ENCODE measurements at regions not wholly inside any gene's neighbourhood (a gene's known extent, or its start where the extent isn't known, plus 50 kb on each side); places are given as distances from the start of the nearest gene placed in this dataset.

DNA sequence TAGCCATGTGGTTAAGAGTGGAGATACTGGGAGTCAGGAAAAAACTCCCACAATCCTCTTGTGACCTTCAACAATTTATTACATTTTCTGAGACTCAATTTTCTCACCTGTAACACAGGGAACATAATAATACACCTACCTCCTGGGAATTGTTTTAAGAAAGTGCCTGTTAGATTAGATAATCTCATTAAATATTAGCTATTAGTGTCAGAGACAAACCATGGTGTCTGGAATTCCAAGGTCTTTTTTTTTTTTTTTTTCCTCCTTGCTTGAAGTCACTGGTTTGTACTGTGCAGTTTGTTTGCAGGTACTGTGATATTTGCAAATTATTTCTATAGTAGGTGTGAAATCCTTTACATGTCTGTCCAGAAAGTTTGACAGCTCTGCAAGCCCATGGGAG, 806.1 kb downstream of the DNAJB9 start:
- H3K4me3 Mint-ChIP-seq: no peak overlapping the region
- H3K4me1 Mint-ChIP-seq (ENCODE audit: low read depth): no peaks in the 10 kb centered on the region
- no peak for TF ChIP-seq CTCF (IDR thresholded peaks at IDR 0.05)
- ATAC-seq: no peak
- ChIA-PET CTCF (no interaction called here), POLR2A (no interaction called here)
- no peak overlapping the region for H3K27ac Mint-ChIP-seq
- no peaks in the 10 kb centered on the region for H3K27me3 Mint-ChIP-seq
- intact Hi-C loops (cut with micrococcal nuclease): no loop called here
- no peak for DNase-seq
- H3K9me3 Mint-ChIP-seq: peaks cover 1% of the 10 kb centered on the region
- H3K36me3 Mint-ChIP-seq (ENCODE audit: low read depth): no peaks in the 10 kb centered on the region

- DNase-seq (no peak), ATAC-seq (no peak)
- ChIA-PET POLR2A (no interaction called here), CTCF (no interaction called here)
- Mint-ChIP-seq H3K4me1 (ENCODE audit: low read depth) (no peaks in the 10 kb centered on the region), H3K27me3 (no peaks in the 10 kb centered on the region), H3K9me3 (peaks cover 1% of the 10 kb centered on the region), H3K4me3 (no peak overlapping the region), H3K27ac (no peak overlapping the region), H3K36me3 (ENCODE audit: low read depth) (no peaks in the 10 kb centered on the region)
- intact Hi-C loops (cut with micrococcal nuclease): no loop called here
- TF ChIP-seq CTCF (IDR thresholded peaks at IDR 0.05): no peak
Measured at GRCh38 chr7:109376576-109376975, 806.9 kb downstream of the DNAJB9 start.

- Mint-ChIP-seq H3K27me3 (no peaks in the 10 kb centered on the region), H3K36me3 (ENCODE audit: low read depth) (no peaks in the 10 kb centered on the region), H3K4me3 (no peak overlapping the region), H3K9me3 (peaks cover 1% of the 10 kb centered on the region), H3K4me1 (ENCODE audit: low read depth) (no peaks in the 10 kb centered on the region), H3K27ac (no peak overlapping the region)
- POLR2A ChIA-PET: no interaction called here
- no peak for ATAC-seq
- CTCF ChIA-PET: no interaction called here
- no peak for DNase-seq
- no peak for TF ChIP-seq CTCF (IDR thresholded peaks at IDR 0.05)
- intact Hi-C loops (cut with micrococcal nuclease): no loop called here
Measured at GRCh38 chr7:109377076-109377884, 807.6 kb downstream of the DNAJB9 start.

DNA sequence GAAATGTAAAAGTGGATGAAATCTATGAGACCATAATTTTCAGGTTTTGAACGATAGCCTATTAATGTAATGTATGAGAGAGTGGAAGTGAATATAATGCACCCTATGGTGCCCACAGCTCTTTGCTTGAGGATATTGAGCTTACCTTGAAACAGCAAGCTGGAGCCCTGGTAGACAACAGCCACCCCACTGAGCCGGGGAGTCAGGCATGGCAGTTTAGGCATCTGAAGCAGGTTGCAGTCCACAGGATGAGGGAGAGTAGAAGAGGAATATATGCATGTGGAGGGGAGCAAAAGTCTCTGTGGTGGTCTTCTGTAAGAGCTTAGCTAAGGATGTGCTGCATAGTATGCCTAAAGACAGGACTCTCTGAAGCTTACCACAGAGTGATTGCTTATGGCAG, 817.3 kb downstream of the DNAJB9 start:
- Mint-ChIP-seq H3K36me3 (ENCODE audit: low read depth) (no peaks in the 10 kb centered on the region), H3K9me3 (no peaks in the 10 kb centered on the region), H3K4me3 (no peak overlapping the region), H3K4me1 (ENCODE audit: low read depth) (no peaks in the 10 kb centered on the region), H3K27me3 (no peaks in the 10 kb centered on the region), H3K27ac (no peak overlapping the region)
- ChIA-PET CTCF (interaction anchor here (0.7 to 1.0 kb wide), 2 partner anchors 8 to 21 kb away, joined by 3 to 4 read pairs; no protein-coding TSS in a partner anchor), POLR2A (no interaction called here)
- no peak for ATAC-seq
- TF ChIP-seq CTCF (IDR thresholded peaks at IDR 0.05): no peak
- intact Hi-C loops (cut with micrococcal nuclease): no loop called here
- no peak for DNase-seq

GRCh38 chr7:109387530-109387929, 817.9 kb downstream of the DNAJB9 start:
- no peaks in the 10 kb centered on the region for H3K27me3 Mint-ChIP-seq
- H3K36me3 Mint-ChIP-seq (ENCODE audit: low read depth): no peaks in the 10 kb centered on the region
- CTCF ChIA-PET: interaction anchor here (0.7 kb wide), 1 partner anchor 9 kb away, joined by 3 read pairs; no protein-coding TSS in a partner anchor
- no peaks in the 10 kb centered on the region for H3K4me1 Mint-ChIP-seq (ENCODE audit: low read depth)
- no peak for DNase-seq
- H3K9me3 Mint-ChIP-seq: no peaks in the 10 kb centered on the region
- TF ChIP-seq CTCF (IDR thresholded peaks at IDR 0.05): no peak
- ATAC-seq: no peak
- no peak overlapping the region for H3K27ac Mint-ChIP-seq
- POLR2A ChIA-PET: no interaction called here
- intact Hi-C loops (cut with micrococcal nuclease): no loop called here
- H3K4me3 Mint-ChIP-seq: no peak overlapping the region

All from activated CD8-positive, alpha-beta T cell treated with anti-CD3 and anti-CD28 coated beads for 36 hours (primary cell).